ENCODE measurements at regions not wholly inside any gene's neighbourhood (a gene's known extent, or its start where the extent isn't known, plus 50 kb on each side); places are given as distances from the start of the nearest gene placed in this dataset.

GRCh38 chr2:111703759-111704158 is 180.2 kb downstream of the ANAPC1 start:
- no peak for DNase-seq

DNA sequence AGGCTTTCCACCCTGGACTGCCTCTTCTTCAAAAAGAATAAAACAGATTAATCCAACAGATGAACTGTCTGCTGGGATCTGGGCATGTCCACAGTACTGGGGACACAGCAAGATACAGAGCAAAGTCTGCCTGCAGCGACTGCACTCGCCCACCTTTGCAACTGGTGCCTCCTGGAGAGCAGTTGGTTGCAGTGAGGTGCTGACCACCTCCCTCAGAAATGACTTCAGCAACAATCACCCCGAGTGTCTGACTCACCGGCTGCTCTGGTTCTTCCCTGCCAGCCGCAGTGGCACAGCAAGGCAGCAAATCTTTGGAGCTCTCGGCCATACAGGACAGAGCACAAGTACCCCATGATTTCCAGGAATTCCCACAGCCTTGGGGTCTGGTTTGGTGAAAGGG is 179.7 kb downstream of the ANAPC1 start:
- no peak for DNase-seq

DNA sequence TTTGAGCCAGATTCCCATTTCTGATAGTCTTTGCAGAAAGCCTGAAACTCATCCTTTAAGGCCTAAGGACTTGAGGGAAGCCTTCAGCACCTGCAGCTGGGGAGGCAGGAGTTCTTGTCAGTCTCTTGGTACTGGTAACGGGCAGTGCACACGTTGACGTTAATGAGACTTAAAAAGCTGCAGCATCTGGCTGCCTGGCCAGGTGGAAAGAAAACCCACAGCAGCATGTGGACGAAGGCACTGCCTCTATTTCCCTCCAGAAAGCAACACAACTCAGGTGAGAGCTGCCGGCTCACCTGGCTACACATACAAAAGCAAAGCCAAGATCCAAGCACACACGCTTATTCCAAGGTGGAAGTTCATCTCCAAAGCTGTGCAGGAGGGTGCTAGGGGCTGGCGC is 178.8 kb downstream of the ANAPC1 start:
- DNase-seq = no peak

DNA sequence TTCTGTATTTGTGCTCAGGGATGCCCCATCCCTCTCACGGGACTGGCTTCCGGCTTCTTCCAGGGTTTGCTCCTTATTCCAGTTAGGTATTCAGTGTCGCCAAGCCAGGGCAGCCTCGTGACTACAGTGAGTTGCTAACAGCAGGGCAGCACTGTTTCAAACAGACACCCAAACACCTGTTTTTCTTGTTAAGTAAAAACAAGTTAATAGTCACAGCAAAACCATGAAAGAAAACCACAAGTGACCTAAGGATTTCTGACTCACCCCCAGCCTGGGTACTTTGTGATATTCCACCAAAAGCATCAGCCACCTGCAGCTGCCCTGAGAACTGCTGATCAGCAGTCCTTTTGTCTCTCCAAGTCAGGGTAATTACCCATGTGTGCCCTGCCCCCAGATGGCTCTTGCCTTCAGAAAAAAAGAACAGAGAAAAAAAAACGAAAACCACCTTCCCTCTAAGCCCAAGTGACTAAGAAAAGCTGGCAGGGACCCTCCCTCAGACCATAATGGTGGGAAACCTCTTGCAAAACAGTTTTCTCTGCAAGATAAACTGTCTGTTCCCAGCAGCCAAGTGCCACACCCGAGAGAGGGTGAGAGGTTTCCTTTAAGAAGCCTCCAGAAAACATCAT is 178.2 kb downstream of the ANAPC1 start:
- no peak for DNase-seq

GRCh38 chr2:111706481-111707001 is 177.5 kb downstream of the ANAPC1 start:
- DNase-seq = no peak

GRCh38 chr2:111707700-111708099 is 176.3 kb downstream of the ANAPC1 start:
- no peak for DNase-seq

DNA sequence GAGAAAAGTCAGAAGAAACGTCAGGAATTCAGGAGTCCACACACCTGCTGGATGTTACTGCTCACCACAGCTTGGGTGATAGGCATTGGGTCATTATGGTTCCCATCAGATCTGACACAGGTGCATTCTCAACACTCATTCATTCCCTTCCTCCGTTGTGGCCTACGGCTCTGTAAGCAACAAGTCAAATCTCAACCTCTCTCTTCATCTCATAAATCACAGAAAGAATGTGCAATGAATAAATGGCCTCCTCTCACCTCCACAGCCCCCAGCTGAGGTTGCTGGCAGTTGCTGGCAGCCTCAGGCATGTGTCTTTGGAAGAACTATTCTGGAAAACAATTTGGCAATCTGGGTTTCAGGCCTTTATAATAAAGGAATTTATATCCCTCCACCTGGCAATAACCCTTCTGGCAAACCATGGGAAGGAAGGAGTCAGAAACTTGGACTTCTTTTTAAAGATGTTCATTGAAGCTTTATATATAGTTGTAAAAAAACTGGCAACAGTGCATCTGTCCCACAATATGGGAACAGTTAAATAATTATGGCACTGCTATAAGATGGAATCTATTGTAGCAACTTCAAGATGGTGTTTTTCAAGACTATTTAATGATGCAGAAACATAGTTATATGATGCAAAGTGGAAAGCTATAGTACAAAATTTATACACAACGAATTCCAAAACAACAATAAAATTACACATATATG is 175.4 kb downstream of the ANAPC1 start:
- DNase-seq = no peak

GRCh38 chr2:111709321-111709720 is 174.7 kb downstream of the ANAPC1 start:
- DNase-seq = no peak

DNA sequence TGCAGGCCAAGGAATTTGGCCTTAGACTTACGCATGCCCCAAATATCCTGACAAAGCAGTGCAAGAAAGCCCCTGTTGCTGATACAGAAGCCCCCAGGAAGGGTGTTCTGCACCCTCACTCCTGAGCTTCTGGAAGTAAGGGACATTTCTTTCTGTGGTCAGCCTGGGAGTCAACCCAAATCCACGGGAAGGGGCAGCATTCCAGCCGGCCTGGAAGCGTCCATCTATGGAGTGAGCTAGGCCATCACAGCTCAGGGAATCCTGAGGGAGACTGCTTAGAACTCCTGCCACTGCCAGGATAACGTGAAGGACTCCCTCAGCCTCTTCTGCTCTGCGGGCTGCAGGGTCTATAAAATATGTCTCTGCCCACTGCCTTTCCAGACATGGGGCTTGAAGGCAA is 173.9 kb downstream of the ANAPC1 start:
- DNase-seq = no peak

GRCh38 chr2:111710613-111711012 is 173.4 kb downstream of the ANAPC1 start:
- DNase-seq = no peak

GRCh38 chr2:111711270-111711669 is 172.7 kb downstream of the ANAPC1 start:
- DNase-seq = no peak

- DNase-seq = no peak
Observed at GRCh38 chr2:111712361-111712760, 171.6 kb downstream of the ANAPC1 start.

DNA sequence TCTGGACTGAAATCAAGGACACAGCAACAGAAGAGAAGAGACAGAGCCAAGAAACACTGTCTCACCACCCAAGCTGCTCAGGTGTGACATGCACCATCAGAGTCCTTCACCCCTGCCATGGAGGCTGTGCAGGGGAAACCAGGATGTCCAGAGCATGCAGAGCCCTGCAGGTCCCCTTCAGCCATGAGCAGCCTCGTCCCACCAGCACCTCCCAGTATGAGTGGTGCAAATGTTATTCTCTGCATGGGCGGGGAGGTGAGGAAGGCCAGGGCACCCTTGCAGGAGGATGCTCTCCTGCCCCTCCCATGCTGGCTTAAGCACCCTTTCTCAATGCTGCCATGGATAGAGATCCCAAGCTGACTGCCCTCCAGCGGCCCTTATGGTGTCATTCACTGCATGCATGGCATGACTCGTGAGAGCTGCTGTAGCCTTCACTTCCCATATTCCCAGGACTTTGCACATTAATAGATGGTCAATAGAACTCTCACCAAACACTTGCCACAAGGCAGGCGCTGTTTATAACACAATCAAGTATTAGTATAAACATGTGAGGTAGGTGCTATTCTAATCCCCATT is 171.0 kb downstream of the ANAPC1 start:
- no peak for DNase-seq

DNA sequence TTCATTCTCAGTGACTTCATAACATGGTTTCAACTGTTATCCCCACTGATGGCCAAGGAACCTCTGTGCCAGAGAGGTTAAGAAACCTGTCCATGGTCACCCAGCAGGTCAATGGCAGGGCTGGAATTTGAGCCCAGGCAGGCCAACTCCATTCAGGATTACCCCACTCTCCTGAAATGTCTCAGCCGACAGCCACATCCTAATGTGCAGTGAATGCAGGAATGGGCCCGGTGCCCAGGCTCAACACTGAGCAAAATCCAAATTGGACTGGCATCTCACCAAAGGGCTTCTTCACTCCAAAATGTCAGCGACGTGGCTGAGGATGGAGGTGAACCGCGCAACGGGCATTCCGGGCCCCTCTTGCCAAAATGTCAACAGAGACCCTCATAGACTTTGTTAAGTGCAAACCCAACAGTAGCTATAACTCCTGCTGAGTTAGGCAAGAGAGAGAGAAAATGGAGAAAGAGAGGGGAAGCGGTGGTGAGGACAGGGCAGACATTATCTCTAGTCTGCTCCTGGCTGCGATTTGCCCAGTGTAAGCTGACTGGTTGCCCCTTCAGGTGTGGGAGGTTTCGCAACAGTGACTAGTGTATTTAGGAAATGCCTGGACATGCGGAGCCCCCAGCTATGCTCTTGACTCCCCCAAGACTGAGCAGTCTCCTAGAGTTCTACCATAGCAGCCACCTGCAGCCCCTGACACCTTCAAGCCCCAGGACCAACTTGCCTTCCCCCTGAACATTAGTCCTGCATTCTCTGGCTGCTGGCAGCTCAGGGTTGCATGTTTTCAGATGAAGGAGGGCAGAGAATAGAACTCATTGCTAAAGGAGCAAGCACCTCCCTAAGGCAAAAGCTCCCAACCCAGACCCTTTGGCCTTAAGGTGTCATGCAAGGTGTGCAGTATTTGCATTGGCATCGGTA is 167.7 kb downstream of the ANAPC1 start:
- no peak for DNase-seq

GRCh38 chr2:111716905-111717775 is 166.9 kb downstream of the ANAPC1 start:
- DNase-seq = no peak

Data from activated naive CD4-positive, alpha-beta T cell (primary cell).